ENCODE measurements at regions not wholly inside any gene's neighbourhood (a gene's known extent, or its start where the extent isn't known, plus 50 kb on each side); places are given as distances from the start of the nearest gene placed in this dataset.
"Not testable (repeated sequence)": the region's sequence is repeated elsewhere in the genome, so short reads cannot be mapped to it uniquely, and the experiment has no call there.

GRCh38 chr7:142629588-142630260 lies 119.5 kb upstream of the PRSS1 start:
- no peaks in the 10 kb centered on the region for H3K27me3 ChIP-seq
- intact Hi-C loops (cut with DNase I), result no loop called here
- H3K9me3 ChIP-seq, result no peaks in the 10 kb centered on the region
- TF ChIP-seq POLR2A (IDR thresholded peaks at IDR 0.05), result no peak
- TF ChIP-seq CTCF (IDR thresholded peaks at IDR 0.05), result no peak
- no peak for TF ChIP-seq POLR2AphosphoS5 (IDR thresholded peaks at IDR 0.05; ENCODE audit: insufficient read depth in 1 of 2, low read depth in 1 of 2)
- H3K4me3 ChIP-seq, result no peak overlapping the region
- no peak for DNase-seq (ENCODE audit: extremely low spot score in 2 of 2)
- no peak overlapping the region for H3K27ac ChIP-seq
- no peaks in the 10 kb centered on the region for H3K4me1 ChIP-seq
- no peaks in the 10 kb centered on the region for H3K36me3 ChIP-seq

- intact Hi-C loops (cut with DNase I), result no loop called here
- no peak for DNase-seq (ENCODE audit: extremely low spot score in 2 of 2)
- no peaks in the 10 kb centered on the region for H3K27me3 ChIP-seq
- no peaks in the 10 kb centered on the region for H3K36me3 ChIP-seq
- H3K4me1 ChIP-seq, result no peaks in the 10 kb centered on the region
- TF ChIP-seq POLR2AphosphoS5 (IDR thresholded peaks at IDR 0.05; ENCODE audit: insufficient read depth in 1 of 2, low read depth in 1 of 2) (no peak), POLR2A (IDR thresholded peaks at IDR 0.05) (no peak), CTCF (IDR thresholded peaks at IDR 0.05) (no peak)
- H3K9me3 ChIP-seq, result no peaks in the 10 kb centered on the region
- no peak overlapping the region for H3K4me3 ChIP-seq
- H3K27ac ChIP-seq, result no peak overlapping the region
These were observed 120.3 kb upstream of the PRSS1 start for GRCh38 chr7:142628945-142629344.

- H3K27ac ChIP-seq; H3K9me3 ChIP-seq; H3K4me3 ChIP-seq; DNase-seq (ENCODE audit: extremely low spot score in 2 of 2); H3K4me1 ChIP-seq; H3K36me3 ChIP-seq; H3K27me3 ChIP-seq; intact Hi-C loops (cut with DNase I): not testable (repeated sequence)
These were observed 122.0 kb upstream of the PRSS1 start for GRCh38 chr7:142627223-142627622.

GRCh38 chr7:142626420-142627035 lies 122.7 kb upstream of the PRSS1 start:
- Histone ChIP-seq H3K36me3 (no peaks in the 10 kb centered on the region), H3K4me1 (no peaks in the 10 kb centered on the region), H3K27ac (no peak overlapping the region), H3K27me3 (no peaks in the 10 kb centered on the region), H3K4me3 (no peak overlapping the region), H3K9me3 (no peaks in the 10 kb centered on the region)
- no peak for DNase-seq (ENCODE audit: extremely low spot score in 2 of 2)
- TF ChIP-seq POLR2A (IDR thresholded peaks at IDR 0.05) (no peak), POLR2AphosphoS5 (IDR thresholded peaks at IDR 0.05; ENCODE audit: insufficient read depth in 1 of 2, low read depth in 1 of 2) (no peak), CTCF (IDR thresholded peaks at IDR 0.05) (no peak)
- intact Hi-C loops (cut with DNase I), result no loop called here

- H3K4me3 ChIP-seq; H3K27me3 ChIP-seq; H3K4me1 ChIP-seq; H3K27ac ChIP-seq; DNase-seq (ENCODE audit: extremely low spot score in 2 of 2); intact Hi-C loops (cut with DNase I); H3K36me3 ChIP-seq; H3K9me3 ChIP-seq: not testable (repeated sequence)
These were observed 124.1 kb upstream of the PRSS1 start for GRCh38 chr7:142625216-142625615.

GRCh38 chr7:142620402-142620801 lies 128.9 kb upstream of the PRSS1 start:
- intact Hi-C loops (cut with DNase I), result no loop called here
- H3K4me1 ChIP-seq, result no peaks in the 10 kb centered on the region
- TF ChIP-seq POLR2A (IDR thresholded peaks at IDR 0.05) (no peak), CTCF (IDR thresholded peaks at IDR 0.05) (no peak), POLR2AphosphoS5 (IDR thresholded peaks at IDR 0.05; ENCODE audit: insufficient read depth in 1 of 2, low read depth in 1 of 2) (no peak)
- no peak overlapping the region for H3K27ac ChIP-seq
- no peaks in the 10 kb centered on the region for H3K9me3 ChIP-seq
- H3K36me3 ChIP-seq, result no peaks in the 10 kb centered on the region
- DNase-seq (ENCODE audit: extremely low spot score in 2 of 2), result no peak
- no peak overlapping the region for H3K4me3 ChIP-seq
- H3K27me3 ChIP-seq, result no peaks in the 10 kb centered on the region

Data from vagina (tissue), 2 donors.